Keratinocyte (primary cell): ENCODE measurements at regions not wholly inside any gene's neighbourhood (a gene's known extent, or its start where the extent isn't known, plus 50 kb on each side); places are given as distances from the start of the nearest gene placed in this dataset.

Experiments
- EZH2 ChIP-seq: IDR thresholded peaks from one replicate; pipeline ENCODE4 v1.6.1; 2012; ENCODE audit warnings: inconsistent platforms, mild to moderate bottlenecking, low read length, moderate library complexity
- TF ChIP-seq, protein P1 (sequence below), 3 experiments: IDR thresholded peaks in 1 of 3; conservative IDR thresholded peaks in 1 of 3; optimal IDR thresholded peaks in 1 of 3; 2 replicates in 2 of 3; 3 replicates in 1 of 3; pipeline versions ENCODE3 to v1.5.1; 2011; ENCODE audit warnings: low read length in 3 of 3, mild to moderate bottlenecking in 3 of 3, moderate library complexity in 2 of 3, control low read depth in 1 of 3, inconsistent platforms in 1 of 3; ENCODE audit not compliant: insufficient read depth in 2 of 3; ENCODE audit errors: extremely low read depth in 1 of 3

- TF ChIP-seq, protein P1, sequence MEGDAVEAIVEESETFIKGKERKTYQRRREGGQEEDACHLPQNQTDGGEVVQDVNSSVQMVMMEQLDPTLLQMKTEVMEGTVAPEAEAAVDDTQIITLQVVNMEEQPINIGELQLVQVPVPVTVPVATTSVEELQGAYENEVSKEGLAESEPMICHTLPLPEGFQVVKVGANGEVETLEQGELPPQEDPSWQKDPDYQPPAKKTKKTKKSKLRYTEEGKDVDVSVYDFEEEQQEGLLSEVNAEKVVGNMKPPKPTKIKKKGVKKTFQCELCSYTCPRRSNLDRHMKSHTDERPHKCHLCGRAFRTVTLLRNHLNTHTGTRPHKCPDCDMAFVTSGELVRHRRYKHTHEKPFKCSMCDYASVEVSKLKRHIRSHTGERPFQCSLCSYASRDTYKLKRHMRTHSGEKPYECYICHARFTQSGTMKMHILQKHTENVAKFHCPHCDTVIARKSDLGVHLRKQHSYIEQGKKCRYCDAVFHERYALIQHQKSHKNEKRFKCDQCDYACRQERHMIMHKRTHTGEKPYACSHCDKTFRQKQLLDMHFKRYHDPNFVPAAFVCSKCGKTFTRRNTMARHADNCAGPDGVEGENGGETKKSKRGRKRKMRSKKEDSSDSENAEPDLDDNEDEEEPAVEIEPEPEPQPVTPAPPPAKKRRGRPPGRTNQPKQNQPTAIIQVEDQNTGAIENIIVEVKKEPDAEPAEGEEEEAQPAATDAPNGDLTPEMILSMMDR (optimal IDR thresholded peaks at IDR 0.05 in 1 of 3, IDR thresholded peaks at IDR 0.05 in 1 of 3, conservative IDR thresholded peaks at IDR 0.05 in 1 of 3; ENCODE audit: extremely low read depth in 1 of 3, insufficient read depth in 2 of 3, low read length in 3 of 3): no peak
- TF ChIP-seq EZH2: no peak
These were observed 158.1 kb downstream of the SPATA31D1 start for GRCh38 chr9:82146677-82147076.
